ENCODE measurements at regions not wholly inside any gene's neighbourhood (a gene's known extent, or its start where the extent isn't known, plus 50 kb on each side); places are given as distances from the start of the nearest gene placed in this dataset.
"Not testable (repeated sequence)": the region's sequence is repeated elsewhere in the genome, so short reads cannot be mapped to it uniquely, and the experiment has no call there.

- DNase-seq (ENCODE audit: low read depth), result no peak
- TF ChIP-seq CTCF (IDR thresholded peaks at IDR 0.05; ENCODE audit: insufficient read depth, low read depth, low read length), result no peak
- no peak overlapping the region for H3K4me3 ChIP-seq (ENCODE audit: low read depth, low read length)
Observed at GRCh38 chr20:52305024-52305645, 113.6 kb upstream of the ZFP64 start.

DNA sequence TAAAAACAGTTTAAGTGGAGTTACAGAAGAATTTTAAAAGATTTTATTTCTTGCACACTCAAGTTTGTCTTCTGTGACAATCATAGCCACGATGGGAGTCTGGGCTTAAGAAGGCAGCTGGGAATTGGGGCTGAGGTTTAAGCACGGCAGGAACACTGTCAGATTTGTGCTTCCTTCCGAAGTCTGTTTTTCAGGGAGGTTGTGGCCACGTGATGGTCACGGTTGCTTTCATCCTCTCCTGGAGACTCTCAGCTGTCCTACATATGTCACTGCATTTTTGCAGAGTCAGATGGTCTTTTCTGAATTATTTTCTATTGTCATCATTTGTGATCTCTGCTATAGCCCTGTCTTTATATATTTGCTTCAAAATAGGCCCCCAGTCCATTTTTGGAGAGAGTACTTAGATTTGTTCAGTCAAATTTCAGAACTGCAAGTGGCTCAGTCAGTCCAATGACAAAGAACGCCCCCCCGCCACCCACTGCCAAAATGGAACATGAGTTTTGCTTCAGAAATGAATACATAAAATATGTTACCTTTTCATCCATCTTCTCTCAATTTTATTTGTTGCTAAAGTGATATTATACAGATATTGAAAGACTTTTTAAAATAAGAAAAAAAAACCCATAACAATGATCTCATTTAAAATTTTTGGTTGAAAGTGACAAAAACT is 111.8 kb upstream of the ZFP64 start:
- no peak for TF ChIP-seq CTCF (IDR thresholded peaks at IDR 0.05; ENCODE audit: insufficient read depth, low read depth, low read length)
- no peak overlapping the region for H3K4me3 ChIP-seq (ENCODE audit: low read depth, low read length)
- DNase-seq (ENCODE audit: low read depth), result no peak

GRCh38 chr20:52302736-52303135 is 111.2 kb upstream of the ZFP64 start:
- DNase-seq (ENCODE audit: low read depth), result no peak
- no peak for TF ChIP-seq CTCF (IDR thresholded peaks at IDR 0.05; ENCODE audit: insufficient read depth, low read depth, low read length)
- H3K4me3 ChIP-seq (ENCODE audit: low read depth, low read length), result no peak overlapping the region

- not testable (repeated sequence) for H3K4me3 ChIP-seq (ENCODE audit: low read depth, low read length); DNase-seq (ENCODE audit: low read depth)
Observed at GRCh38 chr20:52302051-52302450, 110.5 kb upstream of the ZFP64 start.

DNA sequence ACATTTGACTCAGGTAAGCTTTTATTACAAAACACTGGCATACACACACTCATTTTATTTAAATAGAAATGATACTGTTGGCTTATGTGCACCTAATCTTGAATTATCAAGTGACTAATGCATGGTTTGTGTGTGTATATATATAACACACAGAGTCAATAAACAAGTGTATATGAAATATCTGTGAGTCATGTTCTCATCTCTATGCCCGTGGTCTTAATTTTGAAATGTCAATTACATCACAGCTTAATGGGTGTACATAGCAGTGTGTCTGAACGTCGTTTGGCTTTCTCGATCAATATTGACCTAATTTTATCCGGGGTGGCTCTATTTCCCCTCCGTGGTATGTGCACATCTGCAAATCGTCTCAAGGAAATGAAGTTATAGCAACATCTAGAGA is 104.0 kb upstream of the ZFP64 start:
- DNase-seq (ENCODE audit: low read depth), result peak; percentile 43
- no peak for TF ChIP-seq CTCF (IDR thresholded peaks at IDR 0.05; ENCODE audit: insufficient read depth, low read depth, low read length)
- no peak overlapping the region for H3K4me3 ChIP-seq (ENCODE audit: low read depth, low read length)

GRCh38 chr20:52294106-52294628 is 102.6 kb upstream of the ZFP64 start:
- no peak for TF ChIP-seq CTCF (IDR thresholded peaks at IDR 0.05; ENCODE audit: insufficient read depth, low read depth, low read length)

GRCh38 chr20:52291109-52291508 is 99.5 kb upstream of the ZFP64 start:
- DNase-seq (ENCODE audit: low read depth), result no peak
- H3K4me3 ChIP-seq (ENCODE audit: low read depth, low read length), result no peak overlapping the region
- no peak for TF ChIP-seq CTCF (IDR thresholded peaks at IDR 0.05; ENCODE audit: insufficient read depth, low read depth, low read length)

More at GRCh38 chr20:52294106-52294628, 102.6 kb upstream of the ZFP64 start:
- H3K4me3 ChIP-seq (ENCODE audit: low read depth, low read length), result no peak overlapping the region
- no peak for DNase-seq (ENCODE audit: low read depth)
